GM19395 (cell line): ENCODE measurements at regions not wholly inside any gene's neighbourhood (a gene's known extent, or its start where the extent isn't known, plus 50 kb on each side); places are given as distances from the start of the nearest gene placed in this dataset.
A peak's percentile ranks its signal among the peaks of the same experiment; 100 is the strongest.
"Not testable (repeated sequence)": the region's sequence is repeated elsewhere in the genome, so short reads cannot be mapped to it uniquely, and the experiment has no call there.

Experiments
- ATAC-seq: cut with Tn5 transposase; IDR thresholded peaks from one replicate; pipeline ENCODE4 v1.9.1; 2021; ENCODE audit warnings: mild to moderate bottlenecking, moderate library complexity; ENCODE audit not compliant: unreplicated experiment

DNA sequence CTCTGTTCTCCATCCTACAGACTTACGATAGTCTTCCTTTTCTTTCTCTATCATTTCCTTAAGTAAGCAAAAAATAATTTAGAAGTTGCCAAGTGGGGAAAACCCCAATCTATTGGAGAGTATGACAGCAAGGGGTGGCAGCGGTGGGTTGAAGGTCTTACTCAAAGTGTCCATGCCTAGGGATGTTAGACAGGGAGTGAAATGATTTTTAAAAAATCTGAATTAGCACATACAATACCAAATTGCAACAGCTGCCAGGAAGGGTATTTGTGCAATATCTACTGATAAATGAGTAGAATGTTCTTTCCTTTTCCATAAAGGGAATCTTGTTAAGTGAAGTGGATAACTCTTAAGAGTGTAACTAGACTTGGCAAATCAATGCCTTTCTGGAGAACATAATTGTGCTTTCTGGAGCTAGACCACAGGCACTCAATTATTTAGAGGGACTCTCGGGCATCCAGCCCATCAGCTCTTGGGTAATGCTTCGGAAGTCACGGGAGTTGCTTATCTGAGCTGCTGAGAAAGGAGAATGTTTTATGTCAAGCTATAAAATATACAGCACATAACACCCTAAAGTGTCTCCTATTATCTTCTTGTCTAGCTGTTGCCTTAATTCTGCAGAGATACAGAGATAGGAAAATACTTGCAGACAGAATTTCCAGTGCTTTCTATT, 151.5 kb downstream of the KCNJ2 start:
- no peak for ATAC-seq

DNA sequence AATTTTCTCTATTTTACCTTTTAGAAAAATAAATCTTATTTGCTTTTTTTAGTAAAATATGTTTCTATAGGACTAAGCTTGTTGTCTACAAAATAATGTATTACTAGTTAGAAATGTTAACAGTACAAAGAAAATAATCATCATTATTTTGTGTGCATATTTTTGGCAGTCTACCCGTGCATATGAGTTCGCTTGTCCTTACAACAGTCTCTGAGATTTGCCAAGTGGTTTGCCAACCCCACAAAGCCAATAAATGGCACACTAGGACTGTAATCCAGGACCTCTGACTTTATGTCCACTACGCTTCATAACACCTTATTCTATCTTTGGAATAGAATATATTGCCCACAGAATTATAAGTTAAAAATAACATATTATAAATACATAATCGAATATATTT, 152.0 kb downstream of the KCNJ2 start:
- no peak for ATAC-seq

DNA sequence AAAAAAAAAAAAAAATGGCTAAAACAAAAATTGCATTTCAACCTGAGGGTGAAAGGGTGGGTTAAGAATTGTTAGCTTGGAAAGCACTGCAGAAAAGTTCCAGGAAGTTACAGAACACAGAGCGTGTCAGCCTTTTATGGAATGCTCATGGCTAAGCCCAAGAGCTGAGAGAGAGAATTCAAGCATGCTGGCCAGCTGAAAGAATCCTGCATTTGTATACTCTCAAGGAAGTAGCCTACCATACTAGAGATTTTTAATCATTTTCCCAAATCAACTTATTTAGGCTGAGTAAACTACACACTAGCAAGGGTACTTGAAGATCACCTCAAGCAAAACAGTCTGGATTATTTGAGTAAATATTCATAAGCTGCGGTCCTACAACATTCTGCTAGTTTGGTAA, 153.9 kb downstream of the KCNJ2 start:
- ATAC-seq = no peak

DNA sequence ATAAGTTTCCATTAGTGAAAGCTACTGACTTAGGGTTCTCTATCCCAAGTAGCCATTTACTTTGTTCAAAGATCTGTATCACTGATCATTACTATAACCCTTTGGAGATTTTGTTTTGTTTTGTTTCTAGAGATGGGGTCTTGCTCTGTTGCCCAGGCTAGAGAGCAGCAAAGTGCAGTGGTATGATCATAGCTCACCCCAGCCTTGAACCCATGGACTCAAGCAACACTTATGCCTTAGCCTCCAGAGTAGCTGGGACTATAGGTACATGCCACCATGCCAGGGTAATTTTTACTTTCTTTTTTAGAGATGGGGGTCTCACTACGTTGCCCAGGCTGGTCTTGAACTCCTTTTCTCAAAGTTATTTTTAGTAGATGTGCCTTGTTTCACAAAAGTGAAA, 154.7 kb downstream of the KCNJ2 start:
- ATAC-seq = no peak

DNA sequence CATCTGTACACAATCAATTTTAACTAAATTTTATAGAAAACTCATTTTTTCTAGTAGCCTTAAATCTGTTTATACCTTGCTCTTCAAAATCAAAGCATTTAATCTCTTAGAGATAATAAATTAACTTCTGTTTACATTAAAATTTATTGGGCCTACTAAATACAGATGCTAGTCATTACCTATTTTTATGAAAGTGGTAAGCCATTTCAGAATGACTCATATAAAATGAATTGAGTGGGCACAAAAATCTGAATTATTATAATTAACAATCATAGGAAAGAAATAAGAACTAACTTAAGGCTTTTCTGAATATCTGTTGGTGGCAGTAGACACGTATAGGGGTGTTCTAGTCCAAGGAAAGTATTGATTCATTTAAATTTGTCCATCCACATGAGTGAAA, 157.9 kb downstream of the KCNJ2 start:
- ATAC-seq = no peak

DNA sequence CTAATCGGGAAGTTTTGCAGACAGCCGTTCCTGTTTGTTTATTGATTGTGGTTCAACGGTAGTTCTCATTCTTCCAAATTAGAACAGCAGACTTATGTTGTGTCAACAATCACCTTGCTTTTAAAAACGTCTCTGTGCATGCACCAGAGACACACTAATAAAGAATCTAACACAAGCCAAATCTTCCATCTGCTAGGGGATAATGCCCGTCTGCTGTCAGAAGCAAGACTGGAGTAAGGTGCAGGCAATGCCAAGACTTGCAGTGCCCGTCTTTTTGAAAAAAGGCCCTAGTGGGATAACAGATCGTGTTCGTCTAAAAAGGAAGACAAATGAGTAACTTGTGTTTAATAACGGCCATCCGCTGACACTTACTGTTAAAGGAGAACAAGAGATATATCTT, 158.4 kb downstream of the KCNJ2 start:
- ATAC-seq = no peak

DNA sequence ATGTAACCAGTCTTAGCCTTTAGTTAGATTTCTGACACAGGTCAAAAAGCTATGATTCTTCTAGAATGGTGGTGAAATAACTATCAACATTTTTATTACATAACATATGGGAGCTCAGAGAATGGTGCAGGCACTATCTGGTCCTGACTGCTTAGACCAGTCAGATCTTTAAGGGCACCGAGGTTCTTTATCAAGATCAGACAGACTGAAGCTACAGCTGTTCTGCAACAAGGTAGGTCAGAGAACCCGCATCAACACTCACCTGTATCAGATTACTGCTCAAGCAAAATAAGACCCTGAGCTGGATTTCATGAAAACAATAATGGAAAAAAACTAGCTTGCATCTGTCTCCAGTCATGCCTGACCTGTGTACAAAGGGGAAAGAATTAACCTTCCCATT, 160.4 kb downstream of the KCNJ2 start:
- ATAC-seq = no peak

DNA sequence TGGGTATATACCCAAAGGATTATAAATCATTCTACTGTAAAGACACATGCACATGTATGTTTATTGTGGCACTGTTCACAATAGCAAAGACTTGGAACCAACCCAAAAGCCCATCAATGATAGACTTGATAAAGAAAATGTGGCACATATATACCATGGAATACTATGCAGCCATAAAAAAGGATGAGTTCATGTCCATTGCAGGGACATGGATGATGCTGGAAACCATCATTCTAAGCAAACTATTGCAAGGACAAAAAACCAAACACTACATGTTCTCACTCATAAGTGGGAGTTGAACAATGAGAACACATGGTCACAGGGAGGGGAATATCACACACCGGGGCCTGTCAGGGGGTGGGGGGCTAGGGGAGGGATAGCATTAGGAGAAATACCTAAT, 161.7 kb downstream of the KCNJ2 start:
- not testable (repeated sequence) for ATAC-seq

DNA sequence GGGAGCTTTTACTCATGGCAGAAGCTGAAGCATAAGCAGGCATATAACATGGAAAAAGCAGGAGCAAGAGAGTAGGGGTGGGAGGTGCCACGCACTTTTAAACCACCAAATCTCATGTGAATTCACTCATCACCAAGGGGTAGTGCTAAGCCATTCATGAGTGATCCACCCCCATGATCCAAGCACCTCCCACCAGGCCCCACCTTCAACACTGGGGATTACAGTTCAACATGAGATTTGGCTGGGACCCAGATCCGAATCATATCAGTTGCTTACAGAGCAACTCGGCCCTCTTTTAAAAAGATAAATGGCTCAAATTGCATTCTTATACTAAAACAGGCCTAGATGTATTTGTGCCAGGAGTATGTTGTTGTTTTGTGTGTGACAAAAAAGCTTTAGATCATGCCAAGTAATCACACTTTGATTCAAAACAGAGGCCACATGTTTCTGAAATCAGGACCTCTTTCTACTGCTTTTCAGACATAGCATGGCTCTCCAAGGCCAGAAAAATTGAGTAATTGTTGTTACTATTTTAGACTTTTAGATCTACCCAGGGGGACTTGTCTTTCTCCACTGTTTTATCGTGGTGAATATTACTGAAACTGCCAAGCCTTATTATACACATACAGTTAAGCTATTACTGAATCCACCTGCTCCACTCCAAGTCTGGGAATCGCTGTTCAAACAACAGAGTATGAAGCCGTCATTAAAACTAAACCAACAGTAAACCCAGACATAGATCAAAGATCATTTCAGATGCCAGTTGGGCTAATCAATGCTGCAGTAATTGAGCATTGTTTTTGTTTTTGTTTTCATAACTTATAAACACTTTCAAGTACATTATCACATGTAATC, 163.3 kb downstream of the KCNJ2 start:
- ATAC-seq = no peak

DNA sequence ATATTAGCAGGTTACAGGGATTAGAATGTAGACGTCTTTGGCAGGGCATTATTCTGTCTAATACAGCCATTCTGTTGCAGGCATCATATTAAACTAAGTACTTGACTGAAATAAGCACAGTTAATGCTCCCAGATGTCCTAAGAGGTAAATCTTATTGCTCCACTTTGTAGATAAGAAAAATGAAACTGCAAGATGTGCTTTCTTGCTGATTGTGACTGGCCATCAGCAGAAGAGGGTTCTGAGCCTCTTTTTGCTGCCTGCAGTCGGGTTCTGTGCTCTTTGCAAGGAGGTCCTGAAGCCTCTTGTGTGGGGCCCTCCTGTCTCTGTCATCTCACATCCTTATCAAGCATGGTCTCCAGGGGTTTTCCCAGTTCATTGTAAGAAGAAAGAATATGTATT, 167.1 kb downstream of the KCNJ2 start:
- ATAC-seq = no peak

DNA sequence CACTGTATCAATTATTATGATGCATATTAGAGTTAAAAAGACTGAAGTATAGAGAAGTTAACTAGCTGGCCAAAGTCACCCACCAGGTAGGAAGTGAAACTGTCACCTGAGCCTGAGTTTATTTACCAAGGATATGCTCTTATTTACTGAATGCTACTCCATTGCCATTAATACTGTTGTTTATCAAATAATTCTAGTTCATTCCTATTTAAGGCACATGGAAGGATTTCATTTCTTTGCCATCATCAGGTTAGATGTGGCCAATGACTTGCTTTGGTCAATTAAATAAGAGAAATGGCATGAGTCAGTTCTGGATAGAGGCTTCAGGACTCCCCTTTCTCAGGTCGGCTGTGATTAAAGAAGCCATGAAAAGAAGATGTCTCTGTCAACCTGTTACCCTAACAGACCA, 169.6 kb downstream of the KCNJ2 start:
- no peak for ATAC-seq

DNA sequence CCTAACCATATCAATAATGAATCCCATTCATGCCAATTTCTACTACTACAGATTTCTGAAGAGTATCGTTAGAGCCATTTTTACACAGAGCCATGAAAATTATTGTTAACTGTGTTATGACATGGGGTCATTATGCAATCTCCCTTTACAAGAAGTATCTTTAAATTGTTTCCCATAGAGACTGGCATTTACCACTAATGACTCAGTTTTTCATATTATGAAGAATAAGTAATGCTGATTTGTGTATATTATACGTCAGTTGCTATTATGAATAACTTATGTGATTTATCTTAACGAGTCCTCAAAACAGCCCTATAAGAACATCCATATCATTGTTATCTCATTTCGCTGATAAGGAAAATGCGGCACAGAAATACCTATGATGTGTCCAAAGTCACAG, 173.8 kb downstream of the KCNJ2 start:
- ATAC-seq = no peak

DNA sequence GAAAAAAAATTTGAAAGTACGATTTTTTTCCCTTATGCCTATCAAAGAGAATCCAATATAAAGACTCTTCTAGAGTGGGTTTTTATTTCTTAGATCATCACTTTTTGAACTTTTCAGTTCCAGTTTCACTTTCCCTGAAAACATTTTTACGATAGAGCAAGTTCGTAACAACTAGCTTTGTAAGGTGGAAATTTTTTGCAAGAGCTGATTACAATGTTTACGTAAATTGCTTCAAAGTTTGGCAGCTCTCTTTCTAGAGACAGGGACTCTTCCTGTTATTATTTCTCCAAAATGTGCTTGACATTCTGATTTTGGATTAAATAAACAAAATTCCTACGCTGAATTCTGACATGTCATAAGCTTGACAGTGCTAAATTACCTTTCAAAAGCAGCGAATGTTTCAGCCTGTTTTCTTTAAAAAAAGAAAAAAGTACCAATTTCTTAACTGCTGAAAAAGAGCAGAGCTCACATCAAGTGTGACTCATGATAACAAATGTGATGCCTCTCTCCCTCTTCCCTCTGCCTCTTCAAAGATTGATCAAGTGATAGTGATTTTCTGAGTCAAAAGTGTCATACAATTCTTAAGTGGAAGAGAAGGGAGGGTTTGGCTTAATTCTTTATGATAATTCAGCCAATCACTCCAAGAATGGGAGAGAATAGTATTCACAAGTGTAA, 175.2 kb downstream of the KCNJ2 start:
- peak; percentile 49 for ATAC-seq

DNA sequence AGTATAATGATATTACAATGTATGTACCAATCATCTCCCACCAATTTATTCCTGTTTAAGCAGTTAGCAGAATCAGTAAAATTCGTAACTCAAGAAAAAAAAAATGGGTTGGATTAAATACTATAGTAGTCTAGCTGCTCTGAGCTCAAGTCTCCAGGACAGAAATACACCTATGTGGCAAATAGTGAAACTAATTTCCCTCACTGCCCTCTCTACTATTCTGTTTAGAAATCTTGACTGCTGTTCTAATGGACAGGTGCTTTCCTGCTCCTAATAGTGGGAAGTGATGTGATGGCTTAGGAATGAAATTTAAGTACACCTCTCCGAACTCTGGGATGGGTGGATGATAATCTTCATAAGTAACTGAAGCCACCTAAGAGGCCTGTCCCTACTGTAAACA, 175.7 kb downstream of the KCNJ2 start:
- ATAC-seq = peak; percentile 47

DNA sequence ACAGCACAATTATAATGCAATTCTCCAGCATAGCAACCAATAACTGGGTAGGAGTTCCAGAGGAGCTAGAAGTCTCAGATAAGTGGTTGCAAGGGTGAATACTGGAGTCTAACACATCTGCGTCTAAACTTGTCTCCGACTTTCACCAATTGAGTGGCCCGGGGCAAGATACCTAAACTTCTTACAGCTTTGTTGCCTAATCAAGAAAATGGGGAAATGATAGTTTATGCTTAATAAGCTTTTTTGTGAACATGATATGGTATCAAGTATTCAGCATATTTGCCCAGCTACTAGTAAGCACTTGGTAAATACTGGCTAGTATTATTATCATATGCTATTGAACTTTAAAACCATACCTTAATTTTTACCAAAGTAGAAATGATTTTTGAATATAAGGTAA, 183.5 kb downstream of the KCNJ2 start:
- no peak for ATAC-seq

DNA sequence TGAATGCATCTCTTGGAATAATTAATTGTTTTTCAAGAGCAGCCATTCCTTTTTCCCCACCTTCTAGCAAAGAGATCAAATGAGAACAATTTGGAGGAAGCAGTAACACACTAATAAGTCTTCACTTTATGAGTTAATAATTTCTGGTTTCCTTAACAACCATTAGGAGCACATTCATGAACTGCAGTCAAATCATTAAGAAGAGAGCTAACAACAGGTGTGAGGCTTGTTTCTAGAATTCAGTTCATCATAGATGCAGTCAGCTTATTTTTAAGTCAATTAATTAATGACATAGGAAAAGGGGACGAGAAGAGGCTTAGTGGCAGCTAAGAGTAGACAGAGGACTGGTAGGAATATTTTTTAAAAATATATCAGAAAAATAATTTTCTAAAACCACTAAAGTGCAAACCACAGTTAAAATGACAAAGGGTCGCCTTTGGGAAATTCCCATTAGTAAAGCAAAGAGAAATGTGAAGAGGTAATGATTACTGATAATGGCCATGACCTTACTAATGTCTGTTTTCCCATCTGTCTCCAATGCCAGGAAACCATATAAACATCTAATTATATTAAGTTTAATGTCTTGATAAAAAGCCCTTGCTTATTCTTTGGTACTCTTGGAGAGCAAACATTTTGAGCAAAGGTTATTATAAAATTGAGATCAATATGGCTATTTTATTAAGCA, 184.2 kb downstream of the KCNJ2 start:
- ATAC-seq = peak; percentile 78

DNA sequence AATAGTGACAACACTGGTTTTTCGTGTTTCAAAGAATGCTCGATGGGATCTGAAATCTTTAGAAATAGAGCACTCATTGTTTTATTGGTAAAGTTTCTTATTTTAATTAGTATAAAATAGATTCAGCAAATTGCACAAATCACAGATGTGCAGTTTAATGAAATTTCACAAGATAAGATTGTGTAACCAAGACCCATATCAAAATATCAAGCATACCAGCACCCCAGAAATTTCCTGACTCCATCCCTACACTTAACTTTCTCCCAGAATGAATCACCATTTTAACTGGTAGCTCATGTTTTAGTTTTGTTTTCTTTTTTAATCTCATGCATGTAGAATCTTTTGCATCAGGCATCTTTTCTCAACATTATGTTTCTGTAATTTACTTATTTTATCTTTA, 185.9 kb downstream of the KCNJ2 start:
- ATAC-seq = no peak

DNA sequence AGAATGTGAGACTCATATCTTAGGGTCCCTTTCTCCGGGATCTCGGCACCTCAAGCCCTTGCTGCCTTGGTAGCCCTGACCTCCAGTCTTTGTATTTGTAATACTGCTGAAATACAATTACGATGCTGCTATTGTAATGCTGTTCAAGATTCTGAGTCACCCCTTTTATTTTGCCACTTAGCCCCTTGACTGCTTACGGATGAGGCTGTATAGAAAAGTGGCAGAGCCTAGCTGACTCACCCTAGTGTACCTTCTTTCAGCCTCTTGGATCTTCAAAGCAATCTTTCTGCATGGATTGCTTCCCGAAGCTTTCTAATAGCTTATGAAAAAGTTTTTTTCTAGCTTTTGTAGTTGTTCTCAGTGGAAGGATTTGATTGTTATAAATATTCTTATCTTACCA, 187.9 kb downstream of the KCNJ2 start:
- ATAC-seq = no peak

DNA sequence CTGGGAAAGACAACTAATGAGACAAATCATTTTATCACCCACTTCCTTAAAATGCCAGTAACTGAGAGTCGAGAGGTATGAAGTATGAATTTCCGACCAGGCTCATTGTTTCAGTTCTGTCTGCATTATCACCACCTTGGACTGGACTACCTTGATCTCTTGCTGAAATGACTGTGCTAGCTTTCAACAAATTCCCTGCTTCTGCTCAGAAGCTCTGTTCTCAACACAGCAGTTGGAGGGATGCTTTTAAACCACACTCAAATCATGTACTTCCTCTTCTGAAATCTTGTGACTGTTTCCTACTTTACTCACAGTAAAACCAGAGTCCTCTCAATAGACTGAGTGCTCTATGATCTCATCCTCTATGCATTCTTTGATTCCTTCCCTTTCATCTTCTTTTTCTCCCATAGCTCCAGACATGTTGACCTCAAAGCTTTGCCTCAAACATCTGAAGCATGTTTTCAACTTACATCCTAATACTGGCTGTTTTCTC, 195.8 kb downstream of the KCNJ2 start:
- ATAC-seq = peak; percentile 99

DNA sequence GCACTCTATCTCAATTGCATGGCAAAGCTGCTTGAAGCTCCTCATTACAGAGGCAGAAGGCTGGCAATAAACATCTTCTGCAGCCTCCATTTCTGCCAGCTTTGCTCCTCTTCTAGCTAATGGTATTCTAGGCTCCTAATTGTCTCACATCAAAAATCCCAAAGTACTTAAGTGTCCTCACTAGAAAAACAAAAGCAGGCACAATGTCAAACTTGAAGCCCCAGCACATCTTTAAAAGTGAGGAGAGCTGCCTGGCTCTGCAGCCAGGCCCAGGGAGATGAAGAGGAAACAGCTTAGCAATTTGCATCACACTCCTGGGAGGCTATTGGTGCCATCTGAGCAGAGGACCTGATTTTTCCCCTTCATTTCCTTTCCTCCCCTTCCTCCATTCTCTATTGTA, 197.1 kb downstream of the KCNJ2 start:
- ATAC-seq = no peak

DNA sequence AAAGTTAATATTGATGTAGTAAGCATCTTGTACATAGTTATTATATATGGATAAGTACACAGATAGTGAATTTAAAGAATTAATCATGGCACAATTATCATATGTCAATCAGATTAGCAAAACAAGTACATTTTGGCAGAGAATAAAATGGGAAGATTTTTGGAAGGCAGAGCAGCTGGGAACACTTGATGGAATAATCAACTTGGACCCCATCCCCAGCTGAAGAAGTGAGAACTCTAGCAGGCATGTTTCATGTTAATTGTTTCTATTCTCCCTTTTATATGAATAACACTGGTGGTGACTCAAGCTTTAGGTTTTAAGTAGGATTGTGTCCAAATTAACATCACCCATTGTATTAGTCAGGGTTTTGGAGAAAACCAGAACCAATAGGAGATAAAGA, 198.7 kb downstream of the KCNJ2 start:
- no peak for ATAC-seq
